PC-9 (cell line): ENCODE measurements at regions not wholly inside any gene's neighbourhood (a gene's known extent, or its start where the extent isn't known, plus 50 kb on each side); places are given as distances from the start of the nearest gene placed in this dataset.
"Not testable (repeated sequence)": the region's sequence is repeated elsewhere in the genome, so short reads cannot be mapped to it uniquely, and the experiment has no call there.

ENCODE experiments used
- BruUV-seq: library from RNA; stranded (reverse); fragments of 400-500 nt; replicated peaks from 2 replicates; lab custom pipeline; 2021; lab: Mats Ljungman, UMichigan
- CTCF ChIA-PET: fragments of 300-600 bp; sonication (Branson Sonifier 250); formaldehyde crosslinking; loops from one replicate; lab custom pipeline; 2022; ENCODE audit warnings: antibody characterized with exemption; lab: Charles Lee
- POLR2A ChIA-PET: fragments of 300-600 bp; sonication (Branson Sonifier 250); formaldehyde crosslinking; loops from one replicate; lab custom pipeline; 2022; ENCODE audit warnings: antibody characterized with exemption; ENCODE audit not compliant: unreplicated experiment; lab: Charles Lee
- DNase-seq, 2 experiments: peaks; one replicate each; pipeline versions ENCODE4 v3.0.0 to v3.0.0-alpha.2; 2015 to 2022; ENCODE audit warnings: mixed read lengths in 1 of 2
- H2AFZ ChIP-seq: fragments of 200-600 bp; sonication (generic); 2 replicates; pipeline ENCODE4 v1.8.1; 2017; ENCODE audit warnings: antibody characterized with exemption
- H3F3A ChIP-seq: fragments of 200-600 bp; sonication (generic); 2 replicates; pipeline ENCODE4 v1.8.1; 2017; ENCODE audit warnings: antibody characterized with exemption, mild to moderate bottlenecking, low read depth; ENCODE audit not compliant: insufficient read depth
- H3K27ac ChIP-seq: fragments of 200-600 bp; sonication (generic); 2 replicates; pipeline ENCODE4 v1.6.1; 2016; ENCODE audit warnings: mixed run types
- H3K27me3 ChIP-seq: fragments of 200-600 bp; sonication (generic); 2 replicates; pipeline ENCODE4 v1.6.1; 2016; ENCODE audit warnings: low read depth, mixed run types; ENCODE audit not compliant: insufficient read depth
- H3K36me3 ChIP-seq: fragments of 200-600 bp; sonication (generic); 2 replicates; pipeline ENCODE4 v1.6.1; 2016; ENCODE audit warnings: low read depth, mixed run types
- H3K4me1 ChIP-seq: fragments of 200-600 bp; sonication (generic); replicated peaks from 2 replicates; pipeline ENCODE4 v1.6.1; 2016; ENCODE audit warnings: mixed run types; ENCODE audit not compliant: insufficient read depth
- H3K4me2 ChIP-seq: fragments of 200-600 bp; sonication (generic); 2 replicates; pipeline ENCODE4 v1.6.1; 2017; ENCODE audit warnings: mixed run types
- H3K4me3 ChIP-seq: fragments of 200-600 bp; sonication (generic); 2 replicates; pipeline ENCODE4 v1.6.1; 2016; ENCODE audit warnings: mixed run types
- H3K79me2 ChIP-seq: fragments of 200-600 bp; sonication (generic); 2 replicates; pipeline ENCODE4 v1.6.1; 2017; ENCODE audit warnings: low read depth, mixed run types
- H3K9me2 ChIP-seq: fragments of 200-600 bp; sonication (generic); 2 replicates; pipeline ENCODE4 v1.8.1; 2017; ENCODE audit warnings: mild to moderate bottlenecking; ENCODE audit not compliant: insufficient read depth
- H3K9me3 ChIP-seq: fragments of 200-600 bp; sonication (generic); 2 replicates; pipeline ENCODE4 v1.8.1; 2016; ENCODE audit warnings: low read depth; ENCODE audit not compliant: insufficient read depth
- H4K20me1 ChIP-seq: fragments of 200-600 bp; sonication (generic); 2 replicates; pipeline ENCODE4 v1.8.1; 2017; ENCODE audit not compliant: insufficient read depth
- CTCF ChIP-seq: fragments of 200-600 bp; sonication (generic); conservative IDR thresholded peaks from 2 replicates; pipeline ENCODE4 v1.6.1; 2017; ENCODE audit warnings: mixed run types, antibody characterized with exemption, mild to moderate bottlenecking, moderate library complexity
- EZH2 ChIP-seq: fragments of 200-600 bp; sonication (generic); IDR thresholded peaks from 2 replicates; pipeline ENCODE4 v1.8.0; 2017; ENCODE audit warnings: antibody characterized with exemption, low read depth
- intact Hi-C: fragments of 100-400 bp; cut with micrococcal nuclease; formaldehyde crosslinking; loops from one replicate; pipeline ENCODE4 v1.10.0; 2022; ENCODE audit not compliant: unreplicated experiment

GRCh38 chr13:63249411-63250187 lies 1834.0 kb upstream of the PCDH20 start:
- Histone ChIP-seq H3K9me2 (no peaks in the 10 kb centered on the region), H3F3A (no peaks in the 10 kb centered on the region), H3K4me2 (no peak overlapping the region), H2AFZ (no peak overlapping the region), H3K9me3 (no peaks in the 10 kb centered on the region), H3K36me3 (no peaks in the 10 kb centered on the region), H4K20me1 (no peaks in the 10 kb centered on the region), H3K27ac (no peak overlapping the region), H3K79me2 (no peaks in the 10 kb centered on the region), H3K27me3 (no peaks in the 10 kb centered on the region), H3K4me3 (no peak overlapping the region), H3K4me1 (no peaks in the 10 kb centered on the region)
- ChIA-PET CTCF (no interaction called here), POLR2A (no interaction called here)
- BruUV-seq: no TSS peak
- DNase-seq: no peak
- intact Hi-C loops: no loop called here
- TF ChIP-seq CTCF (no peak), EZH2 (no peak)

- intact Hi-C loops, H4K20me1 ChIP-seq, CTCF ChIA-PET, BruUV-seq, H3K4me1 ChIP-seq, H3K9me2 ChIP-seq, H3F3A ChIP-seq, H3K4me2 ChIP-seq, DNase-seq, H3K4me3 ChIP-seq, H2AFZ ChIP-seq, POLR2A ChIA-PET, H3K79me2 ChIP-seq, H3K27me3 ChIP-seq, H3K36me3 ChIP-seq, H3K27ac ChIP-seq, H3K9me3 ChIP-seq: not testable (repeated sequence)
These were observed 1821.2 kb upstream of the PCDH20 start for GRCh38 chr13:63236667-63237396.

- H3K79me2 ChIP-seq, H3K36me3 ChIP-seq, H3K9me3 ChIP-seq, H2AFZ ChIP-seq, intact Hi-C loops, H3K4me2 ChIP-seq, H3K4me1 ChIP-seq, H3K27ac ChIP-seq, CTCF ChIA-PET, H3K4me3 ChIP-seq, H3K9me2 ChIP-seq, H4K20me1 ChIP-seq, BruUV-seq, H3F3A ChIP-seq, POLR2A ChIA-PET, H3K27me3 ChIP-seq, DNase-seq: not testable (repeated sequence)
These were observed 1802.9 kb upstream of the PCDH20 start for GRCh38 chr13:63218596-63218995.

GRCh38 chr13:63209330-63210017 lies 1793.8 kb upstream of the PCDH20 start:
- POLR2A ChIA-PET: no interaction called here
- no peaks in the 10 kb centered on the region for H3K27me3 ChIP-seq
- CTCF ChIA-PET: no interaction called here
- H3K4me2 ChIP-seq: no peak overlapping the region
- no peaks in the 10 kb centered on the region for H3K4me1 ChIP-seq
- no peaks in the 10 kb centered on the region for H3K9me2 ChIP-seq
- DNase-seq: no peak
- intact Hi-C loops: no loop called here
- H3K36me3 ChIP-seq: no peaks in the 10 kb centered on the region
- H3K79me2 ChIP-seq: no peaks in the 10 kb centered on the region
- TF ChIP-seq EZH2 (no peak), CTCF (no peak)
- H3K27ac ChIP-seq: no peak overlapping the region
- H3K9me3 ChIP-seq: no peaks in the 10 kb centered on the region
- no peaks in the 10 kb centered on the region for H3F3A ChIP-seq
- no peaks in the 10 kb centered on the region for H4K20me1 ChIP-seq
- H2AFZ ChIP-seq: no peak overlapping the region
- BruUV-seq: no TSS peak
- no peak overlapping the region for H3K4me3 ChIP-seq
